Natural killer cell (primary cell): ENCODE measurements at regions not wholly inside any gene's neighbourhood (a gene's known extent, or its start where the extent isn't known, plus 50 kb on each side); places are given as distances from the start of the nearest gene placed in this dataset.

Source experiments
- ATAC-seq, 3 donors: fragments of 150-1000 bp in 2 of 3; fragments of 200-7000 bp in 1 of 3; cut with Tn5 transposase; 1 replicate in 1 of 3; 2 replicates in 2 of 3; pipeline ENCODE4 v1.10.0; 2021; ENCODE audit warnings: mild to moderate bottlenecking in 2 of 3, moderate library complexity in 2 of 3
- DNase-seq, 2 donors: peaks; one replicate each; pipeline versions ENCODE4 v3.0.0 to v3.0.0-alpha.2; 2013 to 2021; ENCODE audit warnings: mixed read lengths in 1 of 2
- H3K27ac ChIP-seq: one replicate; pipeline ENCODE4 v1.5.1; 2013; ENCODE audit warnings: mild to moderate bottlenecking, low read length
- H3K27me3 ChIP-seq: one replicate; pipeline ENCODE4 v1.6.1; 2013; ENCODE audit warnings: low read length; ENCODE audit not compliant: control insufficient read depth, insufficient read depth
- H3K36me3 ChIP-seq: one replicate; pipeline ENCODE4 v1.6.1; 2013; ENCODE audit warnings: low read length; ENCODE audit not compliant: control insufficient read depth, insufficient read depth
- H3K4me1 ChIP-seq: one replicate; pipeline ENCODE4 v1.6.1; 2013; ENCODE audit warnings: low read length; ENCODE audit not compliant: control insufficient read depth, insufficient read depth
- H3K4me3 ChIP-seq: one replicate; pipeline ENCODE4 v1.5.1; 2013; ENCODE audit warnings: low read length
- H3K9me3 ChIP-seq: one replicate; pipeline ENCODE4 v1.6.1; 2013; ENCODE audit warnings: low read length; ENCODE audit not compliant: control insufficient read depth, insufficient read depth
- H3K27ac Mint-ChIP-seq, 2 donors: one replicate each; pipeline ENCODE4 v1.8.0; 2022; ENCODE audit warnings: mild to moderate bottlenecking in 2 of 2, mixed read lengths in 2 of 2, moderate library complexity in 1 of 2
- H3K27me3 Mint-ChIP-seq, 2 donors: one replicate each; pipeline ENCODE4 v1.8.0; 2022; ENCODE audit warnings: low read depth in 2 of 2, mixed read lengths in 2 of 2
- H3K36me3 Mint-ChIP-seq: one replicate; pipeline ENCODE4 v1.8.0; 2022; ENCODE audit warnings: mixed read lengths
- H3K4me1 Mint-ChIP-seq, 2 donors: one replicate each; pipeline ENCODE4 v1.8.0; 2022; ENCODE audit warnings: mixed read lengths in 2 of 2
- H3K4me3 Mint-ChIP-seq: one replicate; pipeline ENCODE4 v1.8.0; 2022; ENCODE audit warnings: mild to moderate bottlenecking, moderate library complexity, mixed read lengths
- H3K9me3 Mint-ChIP-seq, 2 donors: one replicate each; pipeline ENCODE4 v1.8.0; 2022; ENCODE audit warnings: mixed read lengths in 2 of 2
- WGBS: methylation state at CpG from one replicate; pipeline ENCODE4 v1.1.7; 2013; ENCODE audit warnings: missing lambda C conversion rate; ENCODE audit not compliant: insufficient coverage; 5-methylcytosine and 5-hydroxymethylcytosine counted together
- intact Hi-C: fragments of 100-400 bp; cut with micrococcal nuclease; formaldehyde crosslinking; loops from one replicate; pipeline ENCODE4 v1.14.2; 2022
- TF ChIP-seq, protein P1 (sequence below): fragments of 200-600 bp; IDR thresholded peaks from one replicate; pipeline ENCODE4 v1.8.0; 2022; ENCODE audit warnings: antibody characterized with exemption

DNA sequence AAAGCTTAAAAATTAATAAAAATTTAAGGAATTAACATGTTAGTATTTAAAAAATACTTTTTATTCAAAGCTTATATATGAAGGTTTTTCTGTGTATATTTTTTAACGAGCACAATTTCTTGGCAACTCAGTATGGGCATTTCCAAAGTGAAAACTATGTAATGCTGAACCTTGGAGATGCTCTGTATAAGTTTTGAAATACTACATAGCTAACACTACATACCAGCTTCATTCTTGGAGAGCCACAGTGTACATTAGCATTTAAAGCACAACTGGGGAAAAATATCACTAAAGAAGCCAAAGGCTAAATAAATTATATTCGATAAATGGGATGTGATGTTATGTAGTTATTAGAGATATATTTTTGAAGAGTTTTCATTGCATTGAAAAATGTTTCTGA lies 446.5 kb downstream of the CCDC85A start:
- no peak for ATAC-seq
- H3K36me3 Mint-ChIP-seq, result peaks cover 23% of the 10 kb centered on the region
- WGBS, result 100% methylated on average over 1 of the region's 2 CpGs
- no peaks in the 10 kb centered on the region for H3K4me1 ChIP-seq
- H3K27me3 ChIP-seq, result no peaks in the 10 kb centered on the region
- peaks cover 18 to 19% of the 10 kb centered on the region in 2 donors for H3K9me3 Mint-ChIP-seq
- H3K36me3 ChIP-seq, result no peaks in the 10 kb centered on the region
- no peaks in the 10 kb centered on the region for H3K27me3 Mint-ChIP-seq
- H3K27ac ChIP-seq, result no peak overlapping the region
- H3K27ac Mint-ChIP-seq, result no peak overlapping the region
- TF ChIP-seq, protein P1, sequence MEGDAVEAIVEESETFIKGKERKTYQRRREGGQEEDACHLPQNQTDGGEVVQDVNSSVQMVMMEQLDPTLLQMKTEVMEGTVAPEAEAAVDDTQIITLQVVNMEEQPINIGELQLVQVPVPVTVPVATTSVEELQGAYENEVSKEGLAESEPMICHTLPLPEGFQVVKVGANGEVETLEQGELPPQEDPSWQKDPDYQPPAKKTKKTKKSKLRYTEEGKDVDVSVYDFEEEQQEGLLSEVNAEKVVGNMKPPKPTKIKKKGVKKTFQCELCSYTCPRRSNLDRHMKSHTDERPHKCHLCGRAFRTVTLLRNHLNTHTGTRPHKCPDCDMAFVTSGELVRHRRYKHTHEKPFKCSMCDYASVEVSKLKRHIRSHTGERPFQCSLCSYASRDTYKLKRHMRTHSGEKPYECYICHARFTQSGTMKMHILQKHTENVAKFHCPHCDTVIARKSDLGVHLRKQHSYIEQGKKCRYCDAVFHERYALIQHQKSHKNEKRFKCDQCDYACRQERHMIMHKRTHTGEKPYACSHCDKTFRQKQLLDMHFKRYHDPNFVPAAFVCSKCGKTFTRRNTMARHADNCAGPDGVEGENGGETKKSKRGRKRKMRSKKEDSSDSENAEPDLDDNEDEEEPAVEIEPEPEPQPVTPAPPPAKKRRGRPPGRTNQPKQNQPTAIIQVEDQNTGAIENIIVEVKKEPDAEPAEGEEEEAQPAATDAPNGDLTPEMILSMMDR, result no peak
- intact Hi-C loops, result no loop called here
- no peaks in the 10 kb centered on the region for H3K4me1 Mint-ChIP-seq
- H3K4me3 ChIP-seq, result no peak overlapping the region
- peaks cover 2% of the 10 kb centered on the region for H3K9me3 ChIP-seq
- H3K4me3 Mint-ChIP-seq, result no peak overlapping the region
- no peak for DNase-seq

GRCh38 chr2:56647997-56648396 lies 464.2 kb downstream of the CCDC85A start:
- intact Hi-C loops, result no loop called here
- no peak overlapping the region for H3K4me3 Mint-ChIP-seq
- peaks cover 7 to 23% of the 10 kb centered on the region in 2 donors for H3K9me3 Mint-ChIP-seq
- no peak overlapping the region for H3K27ac Mint-ChIP-seq
- no peaks in the 10 kb centered on the region for H3K27me3 ChIP-seq
- no peaks in the 10 kb centered on the region for H3K4me1 ChIP-seq
- DNase-seq, result no peak
- WGBS, result 50% methylated on average over 1 of the region's 1 CpG
- TF ChIP-seq, protein P1, result no peak
- H3K9me3 ChIP-seq, result no peaks in the 10 kb centered on the region
- H3K27ac ChIP-seq, result no peak overlapping the region
- no peaks in the 10 kb centered on the region for H3K36me3 ChIP-seq
- ATAC-seq, result no peak
- H3K27me3 Mint-ChIP-seq, result no peaks in the 10 kb centered on the region
- H3K4me1 Mint-ChIP-seq, result no peaks in the 10 kb centered on the region
- peaks cover 6% of the 10 kb centered on the region for H3K36me3 Mint-ChIP-seq
- H3K4me3 ChIP-seq, result no peak overlapping the region

GRCh38 chr2:56648802-56649201 lies 465.0 kb downstream of the CCDC85A start:
- no peaks in the 10 kb centered on the region for H3K36me3 Mint-ChIP-seq
- Histone ChIP-seq H3K4me3 (no peak overlapping the region), H3K36me3 (no peaks in the 10 kb centered on the region), H3K27ac (no peak overlapping the region), H3K4me1 (no peaks in the 10 kb centered on the region), H3K27me3 (no peaks in the 10 kb centered on the region), H3K9me3 (no peaks in the 10 kb centered on the region)
- H3K27me3 Mint-ChIP-seq, result no peaks in the 10 kb centered on the region
- no CpG with 5 or more reads among the region's 2 CpGs for WGBS
- no peaks in the 10 kb centered on the region for H3K4me1 Mint-ChIP-seq
- H3K9me3 Mint-ChIP-seq, result peaks cover 5 to 23% of the 10 kb centered on the region in 2 donors
- ATAC-seq (no peak), DNase-seq (no peak)
- no peak overlapping the region for H3K4me3 Mint-ChIP-seq
- intact Hi-C loops, result no loop called here
- TF ChIP-seq, protein P1, result no peak
- H3K27ac Mint-ChIP-seq, result no peak overlapping the region

GRCh38 chr2:56654936-56655335 lies 471.1 kb downstream of the CCDC85A start:
- no peaks in the 10 kb centered on the region for H3K4me1 Mint-ChIP-seq
- H3K27ac Mint-ChIP-seq, result no peak overlapping the region
- H3K9me3 Mint-ChIP-seq, result peaks cover 4 to 15% of the 10 kb centered on the region in 2 donors

More at GRCh38 chr2:56654936-56655335, 471.1 kb downstream of the CCDC85A start:
- ATAC-seq (no peak), DNase-seq (no peak)
- no peaks in the 10 kb centered on the region for H3K36me3 ChIP-seq
- no peaks in the 10 kb centered on the region for H3K9me3 ChIP-seq
- H3K4me3 Mint-ChIP-seq, result no peak overlapping the region
- H3K27me3 ChIP-seq, result no peaks in the 10 kb centered on the region
- H3K27ac ChIP-seq, result no peak overlapping the region
- no peaks in the 10 kb centered on the region for H3K27me3 Mint-ChIP-seq
- TF ChIP-seq, protein P1, result no peak
- intact Hi-C loops, result no loop called here
- no peaks in the 10 kb centered on the region for H3K36me3 Mint-ChIP-seq
- H3K4me1 ChIP-seq, result no peaks in the 10 kb centered on the region
- no peak overlapping the region for H3K4me3 ChIP-seq
